ENCODE measurements at regions not wholly inside any gene's neighbourhood (a gene's known extent, or its start where the extent isn't known, plus 50 kb on each side); places are given as distances from the start of the nearest gene placed in this dataset.

- Histone ChIP-seq H4K20me1 (ENCODE audit: insufficient read depth, poor library complexity, severe bottlenecking) (no peaks in the 10 kb centered on the region), H2AFZ (no peak overlapping the region), H3K79me2 (no peaks in the 10 kb centered on the region), H3K4me2 (no peak overlapping the region), H3K9me3 (ENCODE audit: low read depth) (no peaks in the 10 kb centered on the region), H3K36me3 (replicated peaks; ENCODE audit: insufficient read depth, low read depth) (no peaks in the 10 kb centered on the region), H3K27ac (no peak overlapping the region), H3K9me2 (replicated peaks; ENCODE audit: insufficient read depth) (no peaks in the 10 kb centered on the region), H3K4me3 (no peak overlapping the region), H3K27me3 (no peaks in the 10 kb centered on the region), H3K4me1 (ENCODE audit: insufficient read depth) (no peaks in the 10 kb centered on the region)
- DNase-seq (ENCODE audit: low spot score) = no peak
- 81% methylated on average over 4 of the region's 4 CpGs for WGBS (ENCODE audit: low lambda C conversion rate, missing lambda C conversion rate)
- TF ChIP-seq EZH2phosphoT487 (IDR thresholded peaks at IDR 0.05; ENCODE audit: low read depth, severe bottlenecking, unreplicated experiment) (no peak), EZH2 (IDR thresholded peaks at IDR 0.05; ENCODE audit: borderline replicate concordance) (no peak), CTCF (IDR thresholded peaks at IDR 0.05; ENCODE audit: poor library complexity) (no peak)
Observed at GRCh38 chr15:31733424-31733823, 296.9 kb upstream of the CHRNA7 start.

GRCh38 chr15:31740203-31740602 lies 290.1 kb upstream of the CHRNA7 start:
- no peak overlapping the region for H3K4me3 ChIP-seq
- H3K36me3 ChIP-seq (replicated peaks; ENCODE audit: insufficient read depth, low read depth) = no peaks in the 10 kb centered on the region
- no peaks in the 10 kb centered on the region for H3K9me3 ChIP-seq (ENCODE audit: low read depth)
- 72% methylated on average over 7 of the region's 9 CpGs for WGBS (ENCODE audit: low lambda C conversion rate, missing lambda C conversion rate)
- DNase-seq (ENCODE audit: low spot score) = peak; percentile 5
- H2AFZ ChIP-seq = no peak overlapping the region
- no peaks in the 10 kb centered on the region for H4K20me1 ChIP-seq (ENCODE audit: insufficient read depth, poor library complexity, severe bottlenecking)
- TF ChIP-seq EZH2phosphoT487 (IDR thresholded peaks at IDR 0.05; ENCODE audit: low read depth, severe bottlenecking, unreplicated experiment) (no peak), EZH2 (IDR thresholded peaks at IDR 0.05; ENCODE audit: borderline replicate concordance) (no peak), CTCF (IDR thresholded peaks at IDR 0.05; ENCODE audit: poor library complexity) (no peak)
- H3K9me2 ChIP-seq (replicated peaks; ENCODE audit: insufficient read depth) = no peaks in the 10 kb centered on the region
- no peaks in the 10 kb centered on the region for H3K79me2 ChIP-seq
- no peak overlapping the region for H3K27ac ChIP-seq
- no peaks in the 10 kb centered on the region for H3K27me3 ChIP-seq
- no peak overlapping the region for H3K4me2 ChIP-seq
- H3K4me1 ChIP-seq (ENCODE audit: insufficient read depth) = no peaks in the 10 kb centered on the region

- Histone ChIP-seq H3K27me3 (no peaks in the 10 kb centered on the region), H3K36me3 (replicated peaks; ENCODE audit: insufficient read depth, low read depth) (no peaks in the 10 kb centered on the region), H3K4me2 (no peak overlapping the region), H4K20me1 (ENCODE audit: insufficient read depth, poor library complexity, severe bottlenecking) (no peaks in the 10 kb centered on the region), H3K9me3 (ENCODE audit: low read depth) (peaks cover 3% of the 10 kb centered on the region), H3K9me2 (replicated peaks; ENCODE audit: insufficient read depth) (no peaks in the 10 kb centered on the region), H3K4me1 (ENCODE audit: insufficient read depth) (no peaks in the 10 kb centered on the region), H2AFZ (no peak overlapping the region), H3K79me2 (no peaks in the 10 kb centered on the region), H3K27ac (no peak overlapping the region), H3K4me3 (no peak overlapping the region)
- no peak for DNase-seq (ENCODE audit: low spot score)
- TF ChIP-seq EZH2phosphoT487 (IDR thresholded peaks at IDR 0.05; ENCODE audit: low read depth, severe bottlenecking, unreplicated experiment) (no peak), CTCF (IDR thresholded peaks at IDR 0.05; ENCODE audit: poor library complexity) (no peak), EZH2 (IDR thresholded peaks at IDR 0.05; ENCODE audit: borderline replicate concordance) (no peak)
Observed at GRCh38 chr15:31745841-31746240, 284.5 kb upstream of the CHRNA7 start.

Measured in hepatocyte (in vitro differentiated cells).